Neural crest cell (in vitro differentiated cells): ENCODE measurements at regions not wholly inside any gene's neighbourhood (a gene's known extent, or its start where the extent isn't known, plus 50 kb on each side); places are given as distances from the start of the nearest gene placed in this dataset.

Experiments used
- DNase-seq: peaks from one replicate; pipeline ENCODE4 v3.0.0; 2021; ENCODE audit warnings: low read depth, mixed read lengths, low spot score
- H3K27ac Mint-ChIP-seq: one replicate; pipeline ENCODE4 v1.8.0; 2021; ENCODE audit warnings: mild to moderate bottlenecking, mixed read lengths; ENCODE audit not compliant: unreplicated experiment
- H3K27me3 Mint-ChIP-seq: 2 replicates; pipeline ENCODE4 v1.8.0; 2021; ENCODE audit warnings: low read depth, mild to moderate bottlenecking, mixed read lengths
- H3K36me3 Mint-ChIP-seq: 2 replicates; pipeline ENCODE4 v1.8.0; 2021; ENCODE audit warnings: low read depth, mild to moderate bottlenecking, mixed read lengths
- H3K4me1 Mint-ChIP-seq: 2 replicates; pipeline ENCODE4 v1.8.0; 2021; ENCODE audit warnings: mixed read lengths
- H3K4me3 Mint-ChIP-seq: one replicate; pipeline ENCODE4 v1.8.0; 2021; ENCODE audit warnings: mild to moderate bottlenecking, mixed read lengths
- H3K9me3 Mint-ChIP-seq: 2 replicates; pipeline ENCODE4 v1.8.0; 2021; ENCODE audit warnings: mixed read lengths
- TF ChIP-seq, protein P1 (sequence below): fragments of 200-600 bp; sonication (generic); conservative IDR thresholded peaks from 2 replicates; pipeline ENCODE4 v1.5.0; 2021; ENCODE audit warnings: antibody characterized with exemption, mild to moderate bottlenecking

DNA sequence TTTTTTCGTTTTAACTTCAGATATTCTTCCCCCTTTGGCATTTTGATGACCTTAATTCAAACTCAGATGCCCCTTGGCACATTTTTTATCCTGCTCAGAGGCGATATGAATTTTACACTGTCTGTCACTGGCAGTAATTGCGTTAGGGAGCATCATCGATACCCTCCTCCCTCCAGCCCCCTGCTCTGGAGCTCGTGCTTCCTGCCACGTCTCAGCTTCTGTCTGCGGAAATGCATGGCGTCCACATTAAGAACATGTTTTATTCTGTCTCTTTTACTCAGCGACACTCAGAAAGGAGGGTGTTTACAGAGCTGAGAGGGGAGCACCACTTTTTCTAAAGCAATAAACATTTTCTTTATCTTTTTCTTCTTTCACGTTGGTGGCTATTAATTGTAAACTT is 254.2 kb downstream of the EBLN2 start:
- DNase-seq: no peak
- peaks cover 4% of the 10 kb centered on the region for H3K4me1 Mint-ChIP-seq
- TF ChIP-seq, protein P1, sequence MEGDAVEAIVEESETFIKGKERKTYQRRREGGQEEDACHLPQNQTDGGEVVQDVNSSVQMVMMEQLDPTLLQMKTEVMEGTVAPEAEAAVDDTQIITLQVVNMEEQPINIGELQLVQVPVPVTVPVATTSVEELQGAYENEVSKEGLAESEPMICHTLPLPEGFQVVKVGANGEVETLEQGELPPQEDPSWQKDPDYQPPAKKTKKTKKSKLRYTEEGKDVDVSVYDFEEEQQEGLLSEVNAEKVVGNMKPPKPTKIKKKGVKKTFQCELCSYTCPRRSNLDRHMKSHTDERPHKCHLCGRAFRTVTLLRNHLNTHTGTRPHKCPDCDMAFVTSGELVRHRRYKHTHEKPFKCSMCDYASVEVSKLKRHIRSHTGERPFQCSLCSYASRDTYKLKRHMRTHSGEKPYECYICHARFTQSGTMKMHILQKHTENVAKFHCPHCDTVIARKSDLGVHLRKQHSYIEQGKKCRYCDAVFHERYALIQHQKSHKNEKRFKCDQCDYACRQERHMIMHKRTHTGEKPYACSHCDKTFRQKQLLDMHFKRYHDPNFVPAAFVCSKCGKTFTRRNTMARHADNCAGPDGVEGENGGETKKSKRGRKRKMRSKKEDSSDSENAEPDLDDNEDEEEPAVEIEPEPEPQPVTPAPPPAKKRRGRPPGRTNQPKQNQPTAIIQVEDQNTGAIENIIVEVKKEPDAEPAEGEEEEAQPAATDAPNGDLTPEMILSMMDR: no peak
- H3K27me3 Mint-ChIP-seq: peaks cover 3% of the 10 kb centered on the region
- no peak overlapping the region for H3K27ac Mint-ChIP-seq
- peaks cover 3% of the 10 kb centered on the region for H3K9me3 Mint-ChIP-seq
- no peak overlapping the region for H3K4me3 Mint-ChIP-seq
- no peaks in the 10 kb centered on the region for H3K36me3 Mint-ChIP-seq

DNA sequence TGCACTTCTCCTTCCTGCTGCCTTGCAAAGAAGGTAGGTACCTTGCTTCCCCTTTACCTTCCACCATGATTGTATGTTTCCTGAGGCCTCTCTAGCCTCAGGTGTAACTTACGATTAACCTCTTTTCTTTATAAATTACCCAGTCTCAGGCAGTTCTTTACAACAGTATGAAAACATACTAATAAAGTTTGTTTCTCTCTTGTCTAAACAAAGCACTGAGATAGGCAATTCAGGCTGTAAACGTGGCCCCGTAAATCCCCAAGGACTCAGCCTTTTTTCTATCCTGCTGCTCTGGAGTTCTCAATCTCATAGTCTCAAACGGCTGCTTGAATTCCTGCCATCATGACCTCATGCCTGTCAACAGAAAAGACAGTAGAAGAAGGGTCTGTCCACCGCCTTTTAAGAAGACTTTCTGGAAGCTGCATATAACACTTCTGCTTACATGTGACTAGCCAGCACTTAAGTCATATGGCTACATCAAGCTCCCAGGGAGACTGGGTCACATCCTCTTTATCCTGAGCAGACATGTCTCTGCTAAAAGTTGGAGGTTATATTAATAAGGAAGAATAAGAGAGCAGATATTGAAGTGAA is 257.8 kb downstream of the EBLN2 start:
- no peak for DNase-seq
- Mint-ChIP-seq H3K9me3 (peaks cover 2% of the 10 kb centered on the region), H3K4me1 (peaks cover 4% of the 10 kb centered on the region), H3K36me3 (no peaks in the 10 kb centered on the region), H3K4me3 (no peak overlapping the region), H3K27ac (no peak overlapping the region), H3K27me3 (peaks cover 3% of the 10 kb centered on the region)
- TF ChIP-seq, protein P1: no peak

DNA sequence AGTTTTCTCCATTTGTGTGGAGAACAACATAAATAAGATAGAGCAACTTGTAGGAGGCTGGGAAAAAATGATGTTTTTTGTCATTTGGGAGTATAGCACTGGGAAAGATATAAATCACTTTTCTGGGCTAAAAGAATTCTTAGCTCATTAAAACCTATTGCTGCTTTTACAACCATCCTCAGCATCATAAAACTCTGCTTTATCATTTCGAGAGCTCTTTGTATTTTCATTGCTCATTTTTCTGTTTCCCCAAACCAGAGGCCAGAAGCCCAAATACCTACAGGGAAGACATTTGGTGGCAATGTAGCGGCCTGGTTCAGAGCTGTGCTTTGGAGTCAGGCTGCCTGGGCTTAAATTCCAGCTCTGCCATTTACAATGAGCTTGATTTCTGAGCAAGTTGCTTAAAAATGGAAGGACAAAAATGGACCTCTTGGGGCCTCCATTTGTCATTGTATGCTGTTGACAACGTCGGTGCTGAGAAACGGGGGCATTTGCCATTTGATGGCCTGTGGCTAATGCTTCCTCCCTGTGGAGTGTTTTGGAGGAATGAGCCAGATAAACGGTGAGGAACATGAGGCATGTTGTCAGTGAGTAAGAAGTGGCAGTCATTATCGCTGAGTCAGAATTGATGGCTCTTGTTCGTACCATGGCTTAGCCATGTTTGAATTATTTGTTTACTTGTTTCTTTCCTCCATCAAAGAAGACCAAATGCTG is 260.0 kb downstream of the EBLN2 start:
- TF ChIP-seq, protein P1: no peak
- Mint-ChIP-seq H3K27me3 (no peaks in the 10 kb centered on the region), H3K36me3 (no peaks in the 10 kb centered on the region), H3K27ac (no peak overlapping the region), H3K4me3 (no peak overlapping the region), H3K4me1 (no peaks in the 10 kb centered on the region), H3K9me3 (peaks cover 2% of the 10 kb centered on the region)
- DNase-seq: no peak

DNA sequence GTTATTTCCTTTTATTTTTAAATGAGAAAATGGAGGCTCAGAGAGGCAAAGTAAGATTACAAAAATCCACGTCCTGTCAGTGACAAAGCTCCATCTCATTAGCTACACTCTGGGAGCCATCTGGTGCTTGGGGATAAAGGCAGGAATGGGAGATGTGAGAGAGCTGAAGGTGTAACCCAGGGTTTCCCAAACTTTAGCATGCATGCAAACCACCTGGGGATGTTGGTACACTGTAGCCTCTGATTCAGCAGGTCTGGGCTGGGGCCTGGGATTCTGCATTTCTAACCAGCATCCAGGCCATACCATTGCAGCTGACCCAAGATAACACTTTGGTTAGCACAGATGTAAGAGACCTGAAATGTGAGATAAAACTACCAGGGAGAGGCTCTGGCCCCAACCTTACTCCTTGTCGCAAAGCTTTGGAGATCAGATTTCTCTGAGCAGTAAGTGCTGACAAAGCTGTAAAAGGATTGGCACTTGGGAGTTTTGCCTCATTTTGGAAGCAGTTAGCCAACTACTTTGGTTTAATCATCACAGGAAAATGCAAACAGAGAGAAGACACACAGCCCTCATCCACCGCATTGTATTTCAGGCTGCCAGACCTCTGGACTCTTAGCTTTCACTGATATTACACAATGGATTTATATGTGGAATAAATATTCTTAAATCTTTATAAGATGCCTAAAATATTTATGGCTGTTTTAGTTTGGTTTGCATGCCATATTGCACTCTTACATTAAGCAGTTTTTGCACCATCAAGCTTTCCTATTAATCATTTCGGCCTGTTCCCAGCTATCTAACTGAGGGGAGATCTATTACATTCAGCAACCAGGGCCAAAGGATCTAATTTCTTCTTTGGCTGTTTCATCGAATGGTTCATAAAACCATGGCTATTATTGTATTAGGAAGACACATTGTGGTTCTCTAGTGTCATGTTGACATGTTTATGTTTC is 263.0 kb downstream of the EBLN2 start:
- no peaks in the 10 kb centered on the region for H3K36me3 Mint-ChIP-seq
- DNase-seq: no peak
- no peaks in the 10 kb centered on the region for H3K4me1 Mint-ChIP-seq
- no peak overlapping the region for H3K27ac Mint-ChIP-seq
- TF ChIP-seq, protein P1: no peak
- H3K4me3 Mint-ChIP-seq: no peak overlapping the region
- no peaks in the 10 kb centered on the region for H3K27me3 Mint-ChIP-seq
- peaks cover 2% of the 10 kb centered on the region for H3K9me3 Mint-ChIP-seq

DNA sequence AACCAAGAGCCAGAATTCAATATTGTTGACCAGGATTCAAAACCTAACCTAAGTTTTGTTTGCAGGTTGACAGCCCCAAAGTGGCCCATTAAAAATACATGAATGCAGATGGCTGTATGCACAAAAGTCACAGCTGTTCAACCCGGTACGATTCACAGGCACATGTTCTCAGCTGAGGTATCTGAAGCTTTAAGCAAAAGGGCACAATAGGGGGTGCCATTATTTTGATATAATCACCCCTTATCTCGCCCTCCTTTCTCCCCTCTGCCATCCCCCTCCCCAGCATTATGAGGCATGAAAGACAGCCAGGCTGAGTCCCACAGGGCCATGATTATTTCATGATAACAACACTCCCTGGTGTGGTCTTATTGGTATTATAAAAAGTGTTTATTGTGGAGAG is 264.9 kb downstream of the EBLN2 start:
- Mint-ChIP-seq H3K4me3 (no peak overlapping the region), H3K27ac (no peak overlapping the region), H3K27me3 (no peaks in the 10 kb centered on the region), H3K4me1 (no peaks in the 10 kb centered on the region), H3K9me3 (peaks cover 2% of the 10 kb centered on the region), H3K36me3 (no peaks in the 10 kb centered on the region)
- TF ChIP-seq, protein P1: no peak
- DNase-seq: no peak
